ENCODE measurements at regions not wholly inside any gene's neighbourhood (a gene's known extent, or its start where the extent isn't known, plus 50 kb on each side); places are given as distances from the start of the nearest gene placed in this dataset.
"Not testable (repeated sequence)": the region's sequence is repeated elsewhere in the genome, so short reads cannot be mapped to it uniquely, and the experiment has no call there.

- no peak for DNase-seq
Measured at GRCh38 chr2:118372886-118373830, 284.9 kb downstream of the INSIG2 start.

GRCh38 chr2:118371515-118371914, 283.2 kb downstream of the INSIG2 start:
- no peak for DNase-seq

GRCh38 chr2:118369521-118369920, 281.2 kb downstream of the INSIG2 start:
- DNase-seq: not testable (repeated sequence)

GRCh38 chr2:118363604-118364003, 275.3 kb downstream of the INSIG2 start:
- no peak for DNase-seq

GRCh38 chr2:118356051-118356450, 267.8 kb downstream of the INSIG2 start:
- DNase-seq: no peak

GRCh38 chr2:118351796-118352195, 263.5 kb downstream of the INSIG2 start:
- DNase-seq: no peak

GRCh38 chr2:118350621-118351020, 262.4 kb downstream of the INSIG2 start:
- no peak for DNase-seq

GRCh38 chr2:118349365-118349764, 261.1 kb downstream of the INSIG2 start:
- DNase-seq: no peak

- DNase-seq: no peak
Measured at GRCh38 chr2:118348380-118349034, 260.2 kb downstream of the INSIG2 start.

GRCh38 chr2:118345465-118345864, 257.2 kb downstream of the INSIG2 start:
- no peak for DNase-seq

GRCh38 chr2:118340103-118340502, 251.8 kb downstream of the INSIG2 start:
- DNase-seq: no peak

- DNase-seq: no peak
Measured at GRCh38 chr2:118339386-118339785, 251.1 kb downstream of the INSIG2 start.

GRCh38 chr2:118333664-118334063, 245.4 kb downstream of the INSIG2 start:
- DNase-seq: no peak

GRCh38 chr2:118325321-118325955, 237.2 kb downstream of the INSIG2 start:
- DNase-seq: no peak

GRCh38 chr2:118322406-118322805, 234.1 kb downstream of the INSIG2 start:
- DNase-seq: no peak

- no peak for DNase-seq
Measured at GRCh38 chr2:118321432-118322105, 233.3 kb downstream of the INSIG2 start.

GRCh38 chr2:118320658-118321057, 232.4 kb downstream of the INSIG2 start:
- DNase-seq: no peak

- DNase-seq: no peak
Measured at GRCh38 chr2:118320196-118320595, 231.9 kb downstream of the INSIG2 start.

- no peak for DNase-seq
Measured at GRCh38 chr2:118319271-118319684, 231.0 kb downstream of the INSIG2 start.

- DNase-seq: no peak
Measured at GRCh38 chr2:118315606-118316005, 227.3 kb downstream of the INSIG2 start.

GRCh38 chr2:118312969-118313756, 224.9 kb downstream of the INSIG2 start:
- no peak for DNase-seq

All from NCI-H345 (cell line).